Nephron (organoid): ENCODE measurements at regions not wholly inside any gene's neighbourhood (a gene's known extent, or its start where the extent isn't known, plus 50 kb on each side); places are given as distances from the start of the nearest gene placed in this dataset.

Experiments used
- H3K27ac Mint-ChIP-seq, 3 experiments: 2 replicates each; pipeline ENCODE4 v1.8.0; 2020; ENCODE audit warnings: mixed read lengths in 3 of 3, mild to moderate bottlenecking in 2 of 3, moderate library complexity in 1 of 3
- H3K27me3 Mint-ChIP-seq: 2 replicates; pipeline ENCODE4 v1.8.0; 2021; ENCODE audit warnings: low read depth, mild to moderate bottlenecking, moderate library complexity, mixed read lengths
- H3K36me3 Mint-ChIP-seq: 2 replicates; pipeline ENCODE4 v1.8.0; 2020; ENCODE audit warnings: low read depth, mixed read lengths
- H3K4me1 Mint-ChIP-seq: 2 replicates; pipeline ENCODE4 v1.8.0; 2020; ENCODE audit warnings: mixed read lengths
- H3K4me3 Mint-ChIP-seq, 3 experiments: 2 replicates each; pipeline ENCODE4 v1.8.0; 2020; ENCODE audit warnings: mild to moderate bottlenecking in 3 of 3, mixed read lengths in 3 of 3, moderate library complexity in 2 of 3
- H3K9me3 Mint-ChIP-seq: 2 replicates; pipeline ENCODE4 v1.8.0; 2020; ENCODE audit warnings: mixed read lengths
- TF ChIP-seq, protein P1 (sequence below), 3 experiments: fragments of 200-600 bp; sonication (generic); IDR thresholded peaks; one replicate each; pipeline ENCODE4 v1.5.0; 2021; ENCODE audit warnings: antibody characterized with exemption in 3 of 3; ENCODE audit not compliant: unreplicated experiment in 3 of 3

GRCh38 chr5:38753141-38753540, 92.7 kb upstream of the OSMR start:
- no peaks in the 10 kb centered on the region for H3K27me3 Mint-ChIP-seq

DNA sequence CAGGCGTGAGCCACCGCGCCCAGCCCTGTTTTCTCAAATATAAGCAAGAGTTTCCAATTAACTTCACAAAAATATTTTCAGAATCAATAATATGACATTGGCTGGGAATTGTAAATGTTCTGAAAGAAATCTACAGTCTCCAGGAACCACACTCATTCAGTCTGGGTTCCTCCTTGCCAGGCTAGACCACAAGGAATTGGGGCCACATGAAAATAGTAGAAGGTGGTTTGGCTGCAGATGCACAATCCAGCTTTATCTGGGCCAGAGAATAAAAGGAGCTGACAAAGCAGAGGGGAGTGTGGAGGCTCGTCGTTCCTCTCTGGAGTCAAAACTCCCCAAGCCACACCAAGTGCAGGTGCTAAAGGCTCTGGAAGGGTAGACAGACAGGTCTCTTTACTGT, 92.0 kb upstream of the OSMR start:
- Mint-ChIP-seq H3K36me3 (no peaks in the 10 kb centered on the region), H3K4me3 (no peak overlapping the region), H3K27ac (peak overlapping the region in 1 of 3 experiments; percentile 23), H3K4me1 (peaks cover 30% of the 10 kb centered on the region), H3K9me3 (no peaks in the 10 kb centered on the region), H3K27me3 (no peaks in the 10 kb centered on the region)
- TF ChIP-seq, protein P1, sequence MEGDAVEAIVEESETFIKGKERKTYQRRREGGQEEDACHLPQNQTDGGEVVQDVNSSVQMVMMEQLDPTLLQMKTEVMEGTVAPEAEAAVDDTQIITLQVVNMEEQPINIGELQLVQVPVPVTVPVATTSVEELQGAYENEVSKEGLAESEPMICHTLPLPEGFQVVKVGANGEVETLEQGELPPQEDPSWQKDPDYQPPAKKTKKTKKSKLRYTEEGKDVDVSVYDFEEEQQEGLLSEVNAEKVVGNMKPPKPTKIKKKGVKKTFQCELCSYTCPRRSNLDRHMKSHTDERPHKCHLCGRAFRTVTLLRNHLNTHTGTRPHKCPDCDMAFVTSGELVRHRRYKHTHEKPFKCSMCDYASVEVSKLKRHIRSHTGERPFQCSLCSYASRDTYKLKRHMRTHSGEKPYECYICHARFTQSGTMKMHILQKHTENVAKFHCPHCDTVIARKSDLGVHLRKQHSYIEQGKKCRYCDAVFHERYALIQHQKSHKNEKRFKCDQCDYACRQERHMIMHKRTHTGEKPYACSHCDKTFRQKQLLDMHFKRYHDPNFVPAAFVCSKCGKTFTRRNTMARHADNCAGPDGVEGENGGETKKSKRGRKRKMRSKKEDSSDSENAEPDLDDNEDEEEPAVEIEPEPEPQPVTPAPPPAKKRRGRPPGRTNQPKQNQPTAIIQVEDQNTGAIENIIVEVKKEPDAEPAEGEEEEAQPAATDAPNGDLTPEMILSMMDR (IDR thresholded peaks at IDR 0.05; ENCODE audit: unreplicated experiment in 3 of 3) = no peak

More at GRCh38 chr5:38753141-38753540, 92.7 kb upstream of the OSMR start:
- H3K27ac Mint-ChIP-seq = peak overlapping the region in 1 of 3 experiments; percentile 58
- peaks cover 27% of the 10 kb centered on the region for H3K4me1 Mint-ChIP-seq
- TF ChIP-seq, protein P1 (IDR thresholded peaks at IDR 0.05; ENCODE audit: unreplicated experiment in 3 of 3) = no peak
- H3K36me3 Mint-ChIP-seq = no peaks in the 10 kb centered on the region
- no peaks in the 10 kb centered on the region for H3K9me3 Mint-ChIP-seq
- no peak overlapping the region for H3K4me3 Mint-ChIP-seq

DNA sequence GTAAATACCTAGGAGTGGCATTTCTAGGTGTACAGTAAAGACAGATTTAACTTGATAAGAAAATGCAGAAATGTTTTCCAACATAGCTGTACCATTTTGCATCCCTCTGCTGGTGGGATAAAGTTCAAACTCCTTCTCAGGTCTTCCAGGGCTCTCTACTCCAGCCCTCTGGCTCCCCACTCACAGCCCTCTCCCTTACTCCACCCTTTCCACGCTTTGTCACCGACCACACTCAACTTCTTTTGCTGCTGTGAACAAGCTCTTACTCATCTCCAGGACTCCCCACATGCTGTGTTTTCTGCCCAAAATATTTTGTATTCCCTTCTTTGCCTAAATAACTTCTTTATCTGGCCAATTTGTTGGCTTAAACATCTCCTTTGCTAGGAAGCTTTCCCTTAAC, 90.6 kb upstream of the OSMR start:
- Mint-ChIP-seq H3K4me3 (no peak overlapping the region), H3K9me3 (no peaks in the 10 kb centered on the region), H3K36me3 (no peaks in the 10 kb centered on the region), H3K27me3 (no peaks in the 10 kb centered on the region), H3K27ac (peak overlapping the region in 2 of 3 experiments; percentile 16 to 31), H3K4me1 (peaks cover 38% of the 10 kb centered on the region)
- TF ChIP-seq, protein P1 (IDR thresholded peaks at IDR 0.05; ENCODE audit: unreplicated experiment in 3 of 3) = no peak

DNA sequence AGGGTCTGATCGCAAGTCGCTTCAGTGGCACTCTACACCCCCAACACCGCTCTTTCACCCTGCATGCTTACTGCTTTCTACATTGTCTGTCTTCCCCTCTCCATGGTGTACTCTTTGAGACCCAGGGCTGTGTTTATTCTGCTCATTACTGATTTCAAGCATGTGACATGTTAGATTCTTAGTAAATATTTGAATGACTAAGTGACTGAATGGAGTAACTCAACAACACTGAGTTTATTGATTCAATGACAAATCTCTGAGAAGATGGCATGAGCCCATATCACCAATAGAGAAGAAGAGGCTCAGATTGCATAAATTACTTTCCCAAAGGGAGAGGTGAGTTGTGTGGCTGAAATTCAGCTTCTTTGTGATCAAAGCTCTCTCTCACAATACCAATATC, 89.7 kb upstream of the OSMR start:
- Mint-ChIP-seq H3K4me1 (peaks cover 38% of the 10 kb centered on the region), H3K27ac (peak overlapping the region in 1 of 3 experiments; percentile 31), H3K36me3 (no peaks in the 10 kb centered on the region), H3K4me3 (no peak overlapping the region), H3K9me3 (no peaks in the 10 kb centered on the region), H3K27me3 (no peaks in the 10 kb centered on the region)
- TF ChIP-seq, protein P1 (IDR thresholded peaks at IDR 0.05; ENCODE audit: unreplicated experiment in 3 of 3) = no peak

DNA sequence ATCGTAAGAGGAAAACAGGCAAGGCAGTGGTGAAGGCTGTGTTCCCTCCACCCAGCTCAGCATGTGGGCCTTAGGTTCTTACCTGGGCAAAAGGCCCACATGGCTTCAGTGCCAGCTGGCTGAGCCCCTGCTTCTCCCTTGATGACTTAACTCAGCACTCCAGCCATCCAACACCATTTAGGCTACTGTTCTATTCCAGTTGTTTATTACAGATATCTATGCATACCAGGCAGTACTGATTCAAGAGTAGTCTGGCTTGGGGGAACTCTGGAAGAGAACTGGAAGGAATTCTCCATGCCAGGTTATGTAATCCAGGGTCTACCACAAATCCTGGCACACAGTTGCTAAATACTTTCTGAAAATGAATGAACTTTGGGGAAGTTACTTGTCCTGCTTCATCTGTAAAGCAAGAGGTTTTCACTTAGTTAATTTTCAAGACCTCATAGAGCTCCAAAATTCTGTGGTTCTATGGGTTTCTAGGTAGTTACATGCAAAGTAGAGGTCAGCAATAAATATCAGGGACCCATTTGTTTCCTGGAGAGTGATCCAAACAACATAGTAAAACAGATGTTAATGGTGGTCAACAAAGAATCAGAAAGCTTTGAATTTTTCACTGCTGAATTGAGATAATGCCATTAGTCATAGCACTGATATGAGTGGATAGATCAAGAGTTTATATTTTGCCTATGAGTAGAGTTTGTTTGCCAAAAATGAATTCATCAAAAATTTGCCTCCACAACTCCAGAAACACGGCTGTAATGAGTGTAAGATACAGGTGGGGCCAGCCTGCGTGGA, 88.2 kb upstream of the OSMR start:
- Mint-ChIP-seq H3K27me3 (no peaks in the 10 kb centered on the region), H3K27ac (peak overlapping the region; percentile 10 to 80 (median 67)), H3K4me1 (peaks cover 36% of the 10 kb centered on the region), H3K36me3 (no peaks in the 10 kb centered on the region), H3K4me3 (no peak overlapping the region), H3K9me3 (no peaks in the 10 kb centered on the region)
- TF ChIP-seq, protein P1 (IDR thresholded peaks at IDR 0.05; ENCODE audit: unreplicated experiment in 3 of 3) = no peak
